Upper lobe of left lung (tissue), 4 donors: ENCODE measurements at regions not wholly inside any gene's neighbourhood (a gene's known extent, or its start where the extent isn't known, plus 50 kb on each side); places are given as distances from the start of the nearest gene placed in this dataset.

Experiments
- CTCF ChIP-seq, 6 experiments: fragments of 450-650 bp in 4 of 6; fragments of 200-600 bp in 2 of 6; sonication (generic) in 2 of 6; IDR thresholded peaks; one replicate each; pipeline ENCODE4 v1.5.1; 2016 to 2019; ENCODE audit warnings: antibody characterized with exemption in 6 of 6
- EP300 ChIP-seq, 4 donors: sonication (generic); formaldehyde crosslinking; IDR thresholded peaks; one replicate each; pipeline ENCODE4 v1.5.1; 2017; ENCODE audit warnings: antibody characterized with exemption in 4 of 4, control low read depth in 2 of 4
- POLR2A ChIP-seq, 4 donors: fragments of 450-650 bp; IDR thresholded peaks; one replicate each; pipeline ENCODE4 v1.5.1; 2016 to 2017; ENCODE audit warnings: antibody characterized with exemption in 4 of 4, mild to moderate bottlenecking in 2 of 4

- no peak for TF ChIP-seq POLR2A (IDR thresholded peaks at IDR 0.05)
- no peak for TF ChIP-seq CTCF (IDR thresholded peaks at IDR 0.05)
- no peak for TF ChIP-seq EP300 (IDR thresholded peaks at IDR 0.05)
Observed at GRCh38 chr18:46408334-46408987, 248.6 kb downstream of the LOXHD1 start.
